ENCODE measurements at regions not wholly inside any gene's neighbourhood (a gene's known extent, or its start where the extent isn't known, plus 50 kb on each side); places are given as distances from the start of the nearest gene placed in this dataset.
A peak's percentile ranks its signal among the peaks of the same experiment; 100 is the strongest.

GRCh38 chr12:87930033-87930432 is 99.2 kb downstream of the C12orf50 start:
- DNase-seq: no peak

GRCh38 chr12:87929346-87929745 is 99.9 kb downstream of the C12orf50 start:
- DNase-seq: no peak

- no peak for DNase-seq
Measured at GRCh38 chr12:87928031-87928430, 101.2 kb downstream of the C12orf50 start.

GRCh38 chr12:87925021-87925420 is 104.2 kb downstream of the C12orf50 start:
- DNase-seq: no peak

- DNase-seq: no peak
Measured at GRCh38 chr12:87924149-87924548, 105.1 kb downstream of the C12orf50 start.

GRCh38 chr12:87923361-87923760 is 105.8 kb downstream of the C12orf50 start:
- no peak for DNase-seq

GRCh38 chr12:87922736-87923135 is 106.5 kb downstream of the C12orf50 start:
- DNase-seq: no peak

- DNase-seq: no peak
Measured at GRCh38 chr12:87921621-87922020, 107.6 kb downstream of the C12orf50 start.

GRCh38 chr12:87920139-87920538 is 109.1 kb downstream of the C12orf50 start:
- DNase-seq: no peak

- DNase-seq: no peak
Measured at GRCh38 chr12:87901457-87901856, 127.7 kb downstream of the C12orf50 start.

GRCh38 chr12:87897662-87898061 is 131.5 kb downstream of the C12orf50 start:
- DNase-seq: no peak

GRCh38 chr12:87883806-87884205 is 145.4 kb downstream of the C12orf50 start:
- DNase-seq: no peak

GRCh38 chr12:87879141-87879540 is 150.1 kb downstream of the C12orf50 start:
- DNase-seq: no peak

GRCh38 chr12:87870493-87871460 is 158.4 kb downstream of the C12orf50 start:
- DNase-seq: no peak

- no peak for DNase-seq
Measured at GRCh38 chr12:87870061-87870460, 159.1 kb downstream of the C12orf50 start.

- DNase-seq: no peak
Measured at GRCh38 chr12:87866578-87867292, 162.5 kb downstream of the C12orf50 start.

- DNase-seq: no peak
Measured at GRCh38 chr12:87861791-87862190, 167.4 kb downstream of the C12orf50 start.

- no peak for DNase-seq
Measured at GRCh38 chr12:87853448-87854003, 175.7 kb downstream of the C12orf50 start.

- no peak for DNase-seq
Measured at GRCh38 chr12:87849074-87849473, 180.1 kb downstream of the C12orf50 start.

- DNase-seq: peak; percentile 43
Measured at GRCh38 chr12:87848248-87848868, 180.8 kb downstream of the C12orf50 start.

GRCh38 chr12:87847147-87847546 is 182.1 kb downstream of the C12orf50 start:
- no peak for DNase-seq

GRCh38 chr12:87846045-87846444 is 183.2 kb downstream of the C12orf50 start:
- no peak for DNase-seq

GRCh38 chr12:87841935-87842334 is 187.3 kb downstream of the C12orf50 start:
- DNase-seq: no peak

Data from NCI-H1436 (cell line).